DOHH2 (cell line): ENCODE measurements at regions not wholly inside any gene's neighbourhood (a gene's known extent, or its start where the extent isn't known, plus 50 kb on each side); places are given as distances from the start of the nearest gene placed in this dataset.

Source experiments
- H3F3A ChIP-seq: fragments of 200-600 bp; sonication (generic), shearing (Covaris generic); 2 replicates; pipeline ENCODE4 v1.6.0; 2016; ENCODE audit warnings: antibody characterized with exemption, mild to moderate bottlenecking; ENCODE audit not compliant: control insufficient read depth, insufficient read depth
- H3K27ac ChIP-seq: fragments of 200-600 bp; sonication (generic); 2 replicates; pipeline ENCODE4 v1.5.1; 2014; ENCODE audit warnings: low read depth, mild to moderate bottlenecking, low read length, moderate library complexity
- H3K27me3 ChIP-seq: fragments of 200-600 bp; sonication (generic); 2 replicates; pipeline ENCODE4 v1.6.1; 2014; ENCODE audit warnings: mild to moderate bottlenecking, low read length, mixed read lengths; ENCODE audit not compliant: control insufficient read depth
- H3K36me3 ChIP-seq: fragments of 200-600 bp; sonication (generic); 2 replicates; pipeline ENCODE4 v1.6.1; 2014; ENCODE audit warnings: mild to moderate bottlenecking, low read length, moderate library complexity, mixed read lengths; ENCODE audit not compliant: control insufficient read depth
- H3K4me1 ChIP-seq: fragments of 200-600 bp; sonication (generic); 2 replicates; pipeline ENCODE4 v1.6.1; 2014; ENCODE audit warnings: mild to moderate bottlenecking, low read length, mixed read lengths; ENCODE audit not compliant: control insufficient read depth
- H3K4me2 ChIP-seq: fragments of 200-600 bp; sonication (generic); 2 replicates; pipeline ENCODE4 v1.6.0; 2014; ENCODE audit warnings: mild to moderate bottlenecking, low read length, moderate library complexity
- H3K4me3 ChIP-seq: fragments of 200-600 bp; sonication (generic); 2 replicates; pipeline ENCODE4 v1.5.1; 2014; ENCODE audit warnings: mild to moderate bottlenecking, low read length, mixed read lengths
- H3K79me2 ChIP-seq: fragments of 200-600 bp; sonication (generic); 2 replicates; pipeline ENCODE4 v1.6.1; 2014; ENCODE audit warnings: mild to moderate bottlenecking, low read length, mixed read lengths; ENCODE audit not compliant: control insufficient read depth
- H3K9me2 ChIP-seq: fragments of 200-600 bp; sonication (generic); replicated peaks from 2 replicates; pipeline ENCODE4 v1.6.1; 2014; ENCODE audit warnings: mild to moderate bottlenecking, low read length, mixed read lengths; ENCODE audit not compliant: control insufficient read depth
- H3K9me3 ChIP-seq: fragments of 200-600 bp; sonication (generic); 2 replicates; pipeline ENCODE4 v1.6.1; 2014; ENCODE audit warnings: antibody characterized with exemption, low read length, mixed read lengths; ENCODE audit not compliant: control insufficient read depth, insufficient read depth
- H4K20me1 ChIP-seq: fragments of 200-600 bp; sonication (generic); 2 replicates; pipeline ENCODE4 v1.6.0; 2014; ENCODE audit warnings: low read depth, mild to moderate bottlenecking, antibody characterized with exemption, low read length, moderate library complexity; ENCODE audit not compliant: control insufficient read depth, insufficient read depth
- EZH2phosphoT487 ChIP-seq: fragments of 200-600 bp; sonication (generic); IDR thresholded peaks from 2 replicates; pipeline ENCODE4 v1.6.1; 2017; ENCODE audit warnings: borderline replicate concordance, mild to moderate bottlenecking, antibody characterized with exemption, low read length, moderate library complexity, mixed read lengths
- TF ChIP-seq, protein P1 (sequence below): fragments of 200-600 bp; sonication (generic); IDR thresholded peaks from one replicate; pipeline ENCODE4 v1.5.1; 2014; ENCODE audit warnings: antibody characterized with exemption, mild to moderate bottlenecking, low read depth, low read length; ENCODE audit not compliant: poor library complexity, severe bottlenecking

DNA sequence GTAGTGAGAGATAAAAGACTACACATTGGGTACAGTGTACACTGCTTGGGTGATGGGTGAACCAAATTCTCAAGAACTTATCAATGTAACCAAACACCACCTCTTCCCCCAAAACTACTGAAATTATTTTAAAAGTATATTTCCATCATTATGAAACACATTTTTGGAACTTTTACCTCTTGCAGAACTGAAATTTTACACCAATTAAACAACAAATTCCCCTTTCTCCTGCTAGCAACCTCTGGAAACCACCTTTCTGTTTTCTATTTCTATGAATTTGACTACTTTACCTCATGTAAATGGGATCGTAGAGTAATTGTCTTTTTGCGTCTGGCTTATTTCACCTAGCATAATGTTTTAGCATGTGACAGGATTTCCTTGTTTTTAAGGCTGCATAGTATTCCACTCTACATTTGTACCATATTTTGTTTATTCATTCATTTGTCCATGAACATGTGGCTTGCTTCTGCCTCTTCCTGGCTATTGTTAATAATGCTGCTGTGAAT is 149.9 kb upstream of the PHACTR1 start:
- Histone ChIP-seq H3K36me3 (no peaks in the 10 kb centered on the region), H3K79me2 (no peaks in the 10 kb centered on the region), H3K4me3 (no peak overlapping the region), H3K9me3 (no peaks in the 10 kb centered on the region), H3K4me2 (no peak overlapping the region), H3F3A (no peaks in the 10 kb centered on the region), H3K9me2 (no peaks in the 10 kb centered on the region), H3K4me1 (no peaks in the 10 kb centered on the region), H3K27me3 (no peaks in the 10 kb centered on the region), H4K20me1 (no peaks in the 10 kb centered on the region), H3K27ac (no peak overlapping the region)
- TF ChIP-seq EZH2phosphoT487: no peak
- TF ChIP-seq, protein P1, sequence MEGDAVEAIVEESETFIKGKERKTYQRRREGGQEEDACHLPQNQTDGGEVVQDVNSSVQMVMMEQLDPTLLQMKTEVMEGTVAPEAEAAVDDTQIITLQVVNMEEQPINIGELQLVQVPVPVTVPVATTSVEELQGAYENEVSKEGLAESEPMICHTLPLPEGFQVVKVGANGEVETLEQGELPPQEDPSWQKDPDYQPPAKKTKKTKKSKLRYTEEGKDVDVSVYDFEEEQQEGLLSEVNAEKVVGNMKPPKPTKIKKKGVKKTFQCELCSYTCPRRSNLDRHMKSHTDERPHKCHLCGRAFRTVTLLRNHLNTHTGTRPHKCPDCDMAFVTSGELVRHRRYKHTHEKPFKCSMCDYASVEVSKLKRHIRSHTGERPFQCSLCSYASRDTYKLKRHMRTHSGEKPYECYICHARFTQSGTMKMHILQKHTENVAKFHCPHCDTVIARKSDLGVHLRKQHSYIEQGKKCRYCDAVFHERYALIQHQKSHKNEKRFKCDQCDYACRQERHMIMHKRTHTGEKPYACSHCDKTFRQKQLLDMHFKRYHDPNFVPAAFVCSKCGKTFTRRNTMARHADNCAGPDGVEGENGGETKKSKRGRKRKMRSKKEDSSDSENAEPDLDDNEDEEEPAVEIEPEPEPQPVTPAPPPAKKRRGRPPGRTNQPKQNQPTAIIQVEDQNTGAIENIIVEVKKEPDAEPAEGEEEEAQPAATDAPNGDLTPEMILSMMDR: no peak

DNA sequence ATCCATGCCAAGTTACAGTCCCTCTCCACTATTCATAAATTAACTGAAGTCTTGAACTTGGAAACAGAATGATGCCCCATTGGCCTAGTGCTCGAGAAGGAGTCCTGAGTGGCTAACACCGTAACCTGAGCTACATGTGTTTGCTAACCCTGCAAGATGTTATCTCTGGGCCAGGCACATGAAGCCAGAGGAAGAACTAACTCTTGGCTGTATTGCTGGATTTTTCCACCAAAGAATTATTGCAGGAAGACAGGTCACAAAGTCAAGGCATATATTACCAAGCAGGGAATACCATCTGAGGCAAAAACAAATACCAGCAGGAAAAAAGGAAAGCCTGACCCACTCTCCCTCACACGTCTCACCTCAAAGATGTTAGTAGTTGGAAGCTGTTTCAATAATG is 148.9 kb upstream of the PHACTR1 start:
- TF ChIP-seq EZH2phosphoT487: no peak
- TF ChIP-seq, protein P1: no peak

DNA sequence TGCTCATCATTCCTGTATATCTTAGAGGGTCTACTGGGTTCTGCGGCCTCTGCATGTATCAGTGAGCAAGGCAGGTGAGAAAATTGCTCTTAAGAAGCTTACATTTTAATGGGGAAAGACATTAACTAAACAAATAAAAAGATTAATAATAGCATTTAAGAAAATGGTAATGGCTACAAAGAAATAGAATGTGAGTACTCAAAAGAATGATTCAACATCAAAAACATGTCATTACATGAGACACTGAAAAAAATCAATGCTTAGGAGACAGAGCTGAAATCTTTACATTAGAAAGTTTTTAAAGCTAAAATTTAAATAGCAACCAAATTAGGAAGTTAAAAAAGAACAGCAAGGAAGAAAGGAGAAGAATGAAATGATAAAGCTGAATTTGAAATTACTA is 146.9 kb upstream of the PHACTR1 start:
- Histone ChIP-seq H3K36me3 (no peaks in the 10 kb centered on the region), H3K4me2 (no peak overlapping the region), H3K27me3 (no peaks in the 10 kb centered on the region), H3K79me2 (no peaks in the 10 kb centered on the region), H3K4me3 (no peak overlapping the region), H3K27ac (no peak overlapping the region), H3K4me1 (no peaks in the 10 kb centered on the region), H3F3A (no peaks in the 10 kb centered on the region), H4K20me1 (no peaks in the 10 kb centered on the region), H3K9me3 (peaks cover 4% of the 10 kb centered on the region; the same call in 1 of the 2 replicates), H3K9me2 (no peaks in the 10 kb centered on the region)
- TF ChIP-seq EZH2phosphoT487: no peak
- TF ChIP-seq, protein P1: no peak

More for the DNA sequence above, 148.9 kb upstream of the PHACTR1 start:
- no peaks in the 10 kb centered on the region for H3K9me3 ChIP-seq
- H3K4me3 ChIP-seq: no peak overlapping the region
- no peaks in the 10 kb centered on the region for H3K36me3 ChIP-seq
- H3K9me2 ChIP-seq: no peaks in the 10 kb centered on the region
- H3K4me1 ChIP-seq: no peaks in the 10 kb centered on the region
- no peaks in the 10 kb centered on the region for H3F3A ChIP-seq
- H3K79me2 ChIP-seq: no peaks in the 10 kb centered on the region
- no peaks in the 10 kb centered on the region for H4K20me1 ChIP-seq
- no peak overlapping the region for H3K4me2 ChIP-seq
- no peak overlapping the region for H3K27ac ChIP-seq
- no peaks in the 10 kb centered on the region for H3K27me3 ChIP-seq
